HG03135 (cell line): ENCODE measurements at regions not wholly inside any gene's neighbourhood (a gene's known extent, or its start where the extent isn't known, plus 50 kb on each side); places are given as distances from the start of the nearest gene placed in this dataset.
"Not testable (repeated sequence)": the region's sequence is repeated elsewhere in the genome, so short reads cannot be mapped to it uniquely, and the experiment has no call there.

Experiments used
- ATAC-seq: cut with Tn5 transposase; IDR thresholded peaks from one replicate; pipeline ENCODE4 v1.9.1; 2021; ENCODE audit warnings: mild to moderate bottlenecking, moderate library complexity; ENCODE audit not compliant: unreplicated experiment

DNA sequence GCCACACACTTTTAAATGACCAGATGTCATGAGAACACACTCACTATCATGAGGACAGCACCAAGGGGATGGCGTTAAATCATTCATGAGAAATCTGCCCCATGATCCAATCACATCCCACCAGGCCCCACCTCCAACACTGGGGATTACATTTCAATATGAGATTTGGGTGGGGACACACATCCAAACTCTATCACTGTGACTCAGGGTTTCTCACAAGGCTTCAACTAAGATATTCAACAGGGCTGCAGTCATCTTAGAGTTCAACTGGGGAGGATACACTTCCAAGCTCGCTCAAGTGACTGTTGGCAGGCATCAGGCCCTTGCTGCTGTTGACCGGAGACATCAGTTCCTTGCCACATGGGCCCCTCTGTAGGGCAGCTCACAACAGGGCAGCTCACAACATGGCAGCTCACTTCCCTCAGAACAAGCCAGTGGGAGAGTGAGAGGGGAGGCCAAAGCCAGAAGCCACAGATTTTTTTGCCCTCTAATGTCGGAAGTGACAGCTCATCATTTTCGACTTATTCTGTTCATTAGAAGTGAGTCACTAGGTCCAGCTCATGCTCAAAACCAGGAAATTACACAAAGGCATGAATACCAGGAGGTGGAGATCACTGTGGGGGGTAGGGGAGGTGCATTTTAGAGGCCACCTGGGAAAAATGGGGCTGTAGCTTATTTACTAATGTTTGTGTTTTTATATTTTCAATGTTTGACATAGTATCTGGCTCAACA is 50.8 kb upstream of the PTHLH start:
- ATAC-seq = no peak

- no peak for ATAC-seq
Observed at GRCh38 chr12:28024231-28024995, 51.9 kb upstream of the PTHLH start.

GRCh38 chr12:28025821-28026505 is 53.4 kb upstream of the PTHLH start:
- ATAC-seq = no peak

DNA sequence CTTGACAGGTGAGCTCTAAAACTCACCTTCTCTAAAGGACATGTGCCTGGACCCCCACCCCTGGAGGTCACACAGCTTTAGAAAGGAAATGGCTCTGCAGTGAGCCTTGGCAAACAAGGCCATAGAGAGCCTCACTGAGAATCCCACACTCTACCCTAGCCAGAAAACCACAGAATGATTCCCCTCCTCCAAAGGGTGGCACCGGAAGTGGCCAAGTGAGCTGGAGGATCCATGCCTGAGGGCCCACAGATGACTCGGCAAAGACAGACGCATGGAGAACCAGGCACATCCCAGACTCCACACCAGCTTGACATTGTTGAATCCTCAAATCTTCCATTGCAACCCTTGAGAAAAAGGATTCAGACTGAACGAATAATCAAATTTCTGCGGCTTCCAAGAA is 54.2 kb upstream of the PTHLH start:
- no peak for ATAC-seq

- ATAC-seq = no peak
Observed at GRCh38 chr12:28027328-28027727, 54.8 kb upstream of the PTHLH start.

DNA sequence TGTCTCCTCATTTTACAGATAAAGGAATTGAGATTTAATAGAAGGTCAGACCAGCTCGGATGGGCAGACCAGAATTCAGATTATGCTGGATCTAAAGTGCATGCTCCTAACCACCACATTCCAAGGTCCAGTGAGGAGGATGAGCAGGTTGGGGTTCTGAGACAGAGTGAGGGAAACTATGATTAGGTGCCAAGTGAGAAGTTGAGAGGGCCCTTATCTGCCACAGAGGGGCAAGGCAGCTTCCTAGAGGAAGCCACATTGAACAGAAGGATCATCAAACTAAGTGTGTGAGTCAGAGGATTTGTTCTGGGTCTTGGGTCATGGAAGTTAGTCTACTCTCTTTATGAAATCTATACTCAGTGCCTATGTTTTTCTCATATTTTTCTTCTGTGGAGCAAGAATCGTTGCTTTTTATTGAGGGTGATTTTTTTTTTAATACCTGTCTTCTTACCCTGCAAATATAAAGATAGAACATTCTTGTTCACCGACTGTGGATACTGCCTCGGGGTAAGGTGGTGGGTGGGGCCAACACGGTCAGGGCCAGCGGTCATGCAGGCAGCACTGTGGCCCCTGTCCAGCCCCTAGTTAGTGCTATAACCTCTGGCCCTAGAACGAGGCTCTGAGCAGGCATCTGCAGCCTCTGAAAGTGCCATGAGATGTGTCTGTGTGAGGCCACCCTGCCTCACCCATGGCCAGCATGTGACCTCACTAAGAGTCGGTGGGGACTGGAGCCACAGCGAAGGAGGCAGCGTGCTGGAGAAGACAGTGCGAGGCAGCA is 55.6 kb upstream of the PTHLH start:
- ATAC-seq = no peak

DNA sequence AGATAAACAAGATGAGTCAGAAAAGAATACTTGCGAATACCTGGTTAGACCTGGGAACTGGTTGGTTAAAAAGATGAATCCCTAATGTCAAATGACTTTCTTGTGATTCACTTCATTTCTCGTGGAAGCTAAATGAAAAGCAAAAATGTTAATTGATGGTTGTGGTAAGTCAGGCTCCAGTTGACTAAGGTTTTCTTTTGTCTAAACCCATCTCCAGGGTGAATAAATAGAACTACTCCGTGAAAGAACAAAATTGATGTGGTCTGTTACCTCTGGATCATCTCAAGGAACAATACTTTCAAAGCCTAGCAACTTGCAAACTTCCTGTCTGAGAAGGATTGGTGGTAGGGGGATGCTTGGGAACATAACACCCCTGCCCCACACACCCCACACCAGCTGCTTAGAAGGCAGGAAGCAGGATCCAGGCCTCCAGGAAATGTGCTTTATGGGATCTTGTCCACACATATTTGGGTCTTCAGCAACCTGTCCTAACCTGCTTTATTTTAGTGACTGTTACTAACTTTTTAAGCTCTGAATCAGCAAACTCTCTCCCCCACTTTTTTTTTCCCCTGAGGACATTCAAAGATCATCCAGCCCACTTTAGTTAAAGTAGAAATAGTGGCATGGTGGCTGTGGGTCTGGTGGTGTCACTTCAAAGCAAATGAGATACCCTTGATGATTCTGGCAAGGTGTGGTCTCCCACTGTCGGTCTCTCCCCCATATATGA is 60.4 kb upstream of the PTHLH start:
- no peak for ATAC-seq

DNA sequence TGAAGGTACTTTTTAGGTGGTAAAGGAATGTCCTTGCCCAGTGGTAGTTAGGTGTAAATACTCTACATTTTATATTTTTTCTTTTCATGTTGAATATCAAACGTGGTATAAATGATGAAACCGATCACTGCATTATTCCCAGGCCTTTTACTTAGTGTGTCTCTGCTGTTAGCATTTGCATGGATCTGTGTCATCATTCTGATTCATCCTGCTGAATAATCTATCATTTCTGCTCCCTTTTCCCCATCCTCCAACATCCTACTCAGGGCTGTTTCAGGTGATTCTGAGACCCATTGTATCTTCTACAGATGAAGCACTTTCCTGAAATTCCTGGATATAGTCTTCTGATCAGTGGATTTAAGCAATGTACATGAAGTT is 61.0 kb upstream of the PTHLH start:
- no peak for ATAC-seq

DNA sequence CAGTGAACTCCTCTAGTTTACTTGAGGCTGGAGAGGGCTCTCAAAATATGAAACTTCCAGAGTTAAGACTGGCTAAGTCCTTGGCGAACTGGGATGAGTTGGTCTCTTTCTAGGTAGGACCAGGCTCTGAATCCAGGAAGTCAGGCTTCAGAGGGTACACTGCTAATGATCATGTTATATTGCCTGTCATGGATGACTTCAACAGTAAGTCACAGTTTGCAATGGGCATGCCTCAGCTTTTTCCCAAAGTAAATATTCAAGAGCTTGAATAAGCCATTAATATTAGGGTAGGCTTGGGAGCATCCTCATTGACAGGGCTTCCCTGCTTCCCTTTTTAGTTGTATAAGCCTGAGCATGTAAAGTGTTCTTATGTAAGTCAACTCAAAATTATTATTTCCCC is 61.7 kb upstream of the PTHLH start:
- no peak for ATAC-seq

- ATAC-seq = no peak
Observed at GRCh38 chr12:28035500-28035899, 63.0 kb upstream of the PTHLH start.

- ATAC-seq = no peak
Observed at GRCh38 chr12:28036940-28037339, 64.4 kb upstream of the PTHLH start.

- ATAC-seq = no peak
Observed at GRCh38 chr12:28040246-28040645, 67.7 kb upstream of the PTHLH start.

DNA sequence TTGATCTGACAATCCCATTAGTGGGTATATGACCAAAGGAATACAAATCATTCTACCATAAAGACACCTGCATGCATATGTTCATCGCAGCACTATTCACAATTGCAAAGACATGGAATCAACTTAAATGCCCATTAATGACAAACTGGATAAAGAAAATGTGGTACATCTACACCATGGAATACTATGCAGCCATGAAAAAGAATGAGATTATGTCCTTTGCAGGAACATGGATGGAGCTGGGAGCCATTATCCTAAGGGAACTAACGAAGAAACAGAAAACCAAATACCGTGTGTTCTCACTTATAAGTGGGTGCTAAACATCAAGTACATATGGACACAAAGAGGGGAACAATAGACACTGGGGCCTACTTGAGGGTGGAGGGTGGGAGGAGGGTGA is 74.1 kb upstream of the PTHLH start:
- not testable (repeated sequence) for ATAC-seq

GRCh38 chr12:28050606-28051005 is 78.1 kb upstream of the PTHLH start:
- no peak for ATAC-seq

DNA sequence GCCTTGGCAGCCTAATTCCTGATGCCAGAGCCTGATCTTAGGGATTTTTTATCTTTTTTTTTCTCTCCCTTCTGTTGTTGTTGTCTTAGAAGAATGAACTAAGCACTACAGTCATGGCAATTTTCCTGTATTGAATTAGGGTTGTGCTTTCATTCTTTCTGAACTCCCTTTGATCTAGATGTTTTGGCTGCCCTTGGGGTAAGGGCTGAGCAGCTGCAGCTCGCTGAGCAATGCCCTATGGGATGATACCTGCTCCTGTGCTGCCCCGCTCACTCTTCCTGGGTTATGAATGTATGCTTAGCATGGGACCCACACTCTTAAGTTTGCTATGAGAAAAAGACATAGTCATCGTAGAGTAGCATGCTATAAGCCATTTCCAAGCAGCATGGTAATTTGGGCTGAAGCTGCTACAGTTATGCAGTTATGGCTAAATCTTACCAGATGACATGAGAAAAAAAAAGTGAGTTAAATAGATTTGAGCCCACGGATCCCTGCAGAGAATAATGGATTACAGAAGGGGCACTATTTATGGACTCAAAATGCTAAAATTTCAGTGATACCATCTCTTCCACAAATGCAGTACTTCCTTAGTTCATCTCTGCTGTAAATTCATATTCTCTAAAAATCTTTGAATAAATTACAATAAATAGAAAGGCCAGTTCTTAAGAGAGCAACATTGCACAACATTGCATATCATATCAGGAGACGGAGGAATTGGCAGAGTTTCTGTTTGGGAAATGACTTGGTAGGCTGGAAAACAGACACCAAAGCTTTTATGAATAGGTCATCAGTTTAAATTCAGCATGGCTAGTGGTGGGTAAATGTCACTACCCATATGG is 79.2 kb upstream of the PTHLH start:
- no peak for ATAC-seq

- ATAC-seq = no peak
Observed at GRCh38 chr12:28053564-28053963, 81.0 kb upstream of the PTHLH start.

DNA sequence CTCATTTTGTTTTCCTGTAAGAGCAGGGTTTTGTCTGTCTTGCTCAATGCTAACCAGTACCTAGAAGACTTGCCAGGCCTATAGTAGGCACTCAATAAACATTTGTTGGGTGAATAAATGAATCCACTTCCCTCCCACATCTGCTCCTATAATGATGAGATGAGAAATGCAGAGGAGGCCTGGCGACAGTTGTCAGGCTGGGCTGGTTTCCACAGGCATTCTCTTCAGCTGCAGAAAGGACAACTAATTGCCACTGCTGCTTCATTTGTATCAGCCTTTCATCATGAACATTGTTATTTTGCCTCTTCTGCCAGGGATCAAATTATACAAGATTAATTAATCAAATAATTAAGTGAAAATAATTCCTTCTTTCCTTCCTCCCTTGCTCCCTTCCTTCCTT is 82.0 kb upstream of the PTHLH start:
- no peak for ATAC-seq

DNA sequence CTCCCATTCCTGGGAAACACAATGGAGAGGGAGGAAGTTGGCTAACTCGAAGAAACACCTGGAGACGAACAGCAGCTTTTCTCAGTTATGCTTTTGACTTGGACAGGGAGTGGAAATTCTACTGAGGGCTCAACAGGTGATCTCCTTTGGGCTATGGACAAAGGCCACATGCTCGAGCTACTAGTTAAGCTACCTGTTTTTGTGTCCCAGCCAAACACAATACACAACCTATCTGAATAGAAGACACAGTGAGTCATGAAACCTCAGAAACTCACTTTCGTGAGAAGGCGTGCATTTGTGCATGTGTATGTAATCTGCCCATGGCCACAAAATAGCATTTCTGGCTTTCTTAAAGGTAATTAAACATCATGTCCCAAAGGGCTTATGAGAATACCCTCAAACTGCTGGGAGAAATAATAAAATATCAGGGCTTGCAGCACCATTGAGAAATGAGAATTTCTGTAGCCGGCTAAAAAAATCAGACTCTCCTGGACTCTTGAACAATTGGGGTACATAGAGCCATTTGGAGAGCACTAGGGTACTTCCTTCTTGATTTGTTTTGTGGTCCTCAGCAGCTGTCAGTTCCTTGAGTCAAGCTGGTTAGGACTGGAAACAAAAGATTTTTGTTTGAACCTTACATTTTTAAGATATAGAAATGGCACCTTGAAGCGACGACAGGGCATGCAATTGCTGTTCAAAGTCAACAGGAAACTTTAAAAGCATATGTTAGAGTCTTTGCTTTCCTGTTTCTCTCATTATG is 85.5 kb upstream of the PTHLH start:
- ATAC-seq = no peak

- ATAC-seq = no peak
Observed at GRCh38 chr12:28059220-28059619, 86.7 kb upstream of the PTHLH start.
